ENCODE measurements at regions not wholly inside any gene's neighbourhood (a gene's known extent, or its start where the extent isn't known, plus 50 kb on each side); places are given as distances from the start of the nearest gene placed in this dataset.

GRCh38 chr3:11953778-11954177 lies 50.4 kb upstream of the SYN2 start:
- no peak for TF ChIP-seq CTCF (IDR thresholded peaks at IDR 0.05)
- TF ChIP-seq POLR2A (IDR thresholded peaks at IDR 0.05) = no peak

Data from right lobe of liver (tissue), 4 donors.